ENCODE measurements at regions not wholly inside any gene's neighbourhood (a gene's known extent, or its start where the extent isn't known, plus 50 kb on each side); places are given as distances from the start of the nearest gene placed in this dataset.
A peak's percentile ranks its signal among the peaks of the same experiment; 100 is the strongest.

GRCh38 chr6:80907831-80908230 lies 801.4 kb downstream of the BCKDHB start:
- H3K4me1 ChIP-seq = no peaks in the 10 kb centered on the region
- no peaks in the 10 kb centered on the region for H3K27me3 ChIP-seq
- 70% methylated on average over 3 of the region's 3 CpGs for WGBS (ENCODE audit: insufficient coverage, low coverage, low lambda C conversion rate, missing lambda C conversion rate)
- no peak for DNase-seq
- H3K36me3 ChIP-seq = no peaks in the 10 kb centered on the region
- H3K4me3 ChIP-seq = no peak overlapping the region
- H3K27ac ChIP-seq = no peak overlapping the region
- TF ChIP-seq POLR2A (IDR thresholded peaks at IDR 0.05) = no peak
- TF ChIP-seq, protein P1, sequence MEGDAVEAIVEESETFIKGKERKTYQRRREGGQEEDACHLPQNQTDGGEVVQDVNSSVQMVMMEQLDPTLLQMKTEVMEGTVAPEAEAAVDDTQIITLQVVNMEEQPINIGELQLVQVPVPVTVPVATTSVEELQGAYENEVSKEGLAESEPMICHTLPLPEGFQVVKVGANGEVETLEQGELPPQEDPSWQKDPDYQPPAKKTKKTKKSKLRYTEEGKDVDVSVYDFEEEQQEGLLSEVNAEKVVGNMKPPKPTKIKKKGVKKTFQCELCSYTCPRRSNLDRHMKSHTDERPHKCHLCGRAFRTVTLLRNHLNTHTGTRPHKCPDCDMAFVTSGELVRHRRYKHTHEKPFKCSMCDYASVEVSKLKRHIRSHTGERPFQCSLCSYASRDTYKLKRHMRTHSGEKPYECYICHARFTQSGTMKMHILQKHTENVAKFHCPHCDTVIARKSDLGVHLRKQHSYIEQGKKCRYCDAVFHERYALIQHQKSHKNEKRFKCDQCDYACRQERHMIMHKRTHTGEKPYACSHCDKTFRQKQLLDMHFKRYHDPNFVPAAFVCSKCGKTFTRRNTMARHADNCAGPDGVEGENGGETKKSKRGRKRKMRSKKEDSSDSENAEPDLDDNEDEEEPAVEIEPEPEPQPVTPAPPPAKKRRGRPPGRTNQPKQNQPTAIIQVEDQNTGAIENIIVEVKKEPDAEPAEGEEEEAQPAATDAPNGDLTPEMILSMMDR (IDR thresholded peaks at IDR 0.05) = no peak
- H3K9me3 ChIP-seq = no peaks in the 10 kb centered on the region
- intact Hi-C loops (cut with DNase I) = no loop called here
- ATAC-seq = no peak

DNA sequence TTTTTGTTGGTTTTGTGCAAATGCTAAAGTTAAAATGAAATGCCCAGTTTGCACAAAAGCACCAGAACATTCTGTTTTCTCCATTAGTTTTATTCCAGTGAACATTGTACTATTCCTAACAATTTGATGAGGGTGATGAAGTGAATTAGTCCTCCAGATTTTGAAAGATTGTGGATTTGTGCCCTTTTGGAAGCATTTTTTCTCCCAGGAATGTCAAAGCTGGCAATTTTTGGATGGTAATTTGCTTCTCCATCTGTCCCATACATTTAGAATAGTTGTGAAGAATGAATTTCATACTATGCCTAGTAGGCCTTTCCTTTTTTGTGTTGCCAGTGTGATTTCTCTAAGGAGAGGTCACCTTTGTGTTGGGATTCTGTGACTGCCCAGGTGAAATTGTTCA lies 797.2 kb downstream of the BCKDHB start:
- Histone ChIP-seq H3K27ac (no peak overlapping the region), H3K4me3 (no peak overlapping the region), H3K36me3 (no peaks in the 10 kb centered on the region), H3K9me3 (no peaks in the 10 kb centered on the region), H3K4me1 (no peaks in the 10 kb centered on the region), H3K27me3 (no peaks in the 10 kb centered on the region)
- TF ChIP-seq POLR2A (IDR thresholded peaks at IDR 0.05) = no peak
- TF ChIP-seq, protein P1 (IDR thresholded peaks at IDR 0.05) = no peak
- intact Hi-C loops (cut with DNase I) = no loop called here
- DNase-seq (no peak), ATAC-seq (no peak)

- ATAC-seq = no peak
- intact Hi-C loops (cut with DNase I) = no loop called here
- DNase-seq = no peak
- no peak overlapping the region for H3K27ac ChIP-seq
- no peak for TF ChIP-seq POLR2A (IDR thresholded peaks at IDR 0.05)
- TF ChIP-seq, protein P1 (IDR thresholded peaks at IDR 0.05) = no peak
- no peak overlapping the region for H3K4me3 ChIP-seq
- no peaks in the 10 kb centered on the region for H3K9me3 ChIP-seq
- WGBS (ENCODE audit: insufficient coverage, low coverage, low lambda C conversion rate, missing lambda C conversion rate) = 61% methylated on average over 2 of the region's 2 CpGs
- no peaks in the 10 kb centered on the region for H3K4me1 ChIP-seq
- H3K36me3 ChIP-seq = no peaks in the 10 kb centered on the region
- no peaks in the 10 kb centered on the region for H3K27me3 ChIP-seq
These were observed 780.0 kb downstream of the BCKDHB start for GRCh38 chr6:80886475-80886874.

GRCh38 chr6:80872951-80873308 lies 766.5 kb downstream of the BCKDHB start:
- H3K27me3 ChIP-seq = no peaks in the 10 kb centered on the region
- H3K4me3 ChIP-seq = no peak overlapping the region
- peak overlapping the region in 2 of 3 donors; percentile 3 to 73 for H3K27ac ChIP-seq
- 27% methylated on average over 1 of the region's 1 CpG for WGBS (ENCODE audit: insufficient coverage, low coverage, low lambda C conversion rate, missing lambda C conversion rate)
- no peaks in the 10 kb centered on the region for H3K9me3 ChIP-seq
- DNase-seq (no peak), ATAC-seq (peak; percentile 50 to 71 (median 68))
- intact Hi-C loops (cut with DNase I) = no loop called here
- peaks cover 0 to 9% (median 2%) of the 10 kb centered on the region in 4 donors for H3K4me1 ChIP-seq
- no peak for TF ChIP-seq POLR2A (IDR thresholded peaks at IDR 0.05)
- TF ChIP-seq, protein P1 (IDR thresholded peaks at IDR 0.05) = no peak
- no peaks in the 10 kb centered on the region for H3K36me3 ChIP-seq
